GM21528 (cell line): ENCODE measurements at regions not wholly inside any gene's neighbourhood (a gene's known extent, or its start where the extent isn't known, plus 50 kb on each side); places are given as distances from the start of the nearest gene placed in this dataset.
"Not testable (repeated sequence)": the region's sequence is repeated elsewhere in the genome, so short reads cannot be mapped to it uniquely, and the experiment has no call there.

ENCODE experiments used
- ATAC-seq: cut with Tn5 transposase; IDR thresholded peaks from one replicate; pipeline ENCODE4 v1.9.1; 2021; ENCODE audit warnings: mild to moderate bottlenecking, moderate library complexity; ENCODE audit not compliant: unreplicated experiment, low FRiP score

DNA sequence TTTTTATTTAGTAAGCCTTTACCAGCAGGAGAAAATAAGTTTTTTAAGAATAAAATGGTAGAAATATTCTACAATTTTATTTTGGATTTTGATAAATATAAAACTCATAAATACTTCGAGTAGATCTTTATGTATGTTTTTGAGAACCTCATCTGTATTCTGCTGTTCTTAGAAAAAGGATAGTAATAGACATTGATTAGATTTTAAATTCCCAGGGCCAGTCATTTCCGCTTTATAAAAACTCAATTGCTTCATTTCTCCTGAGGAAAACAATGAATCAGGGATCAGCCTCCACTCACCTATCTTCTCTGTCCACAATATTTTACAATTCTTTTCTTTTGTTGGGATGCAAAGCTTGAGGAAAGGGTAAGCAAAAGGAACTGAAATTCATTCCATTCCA lies 1983.5 kb upstream of the C9orf72 start:
- no peak for ATAC-seq

DNA sequence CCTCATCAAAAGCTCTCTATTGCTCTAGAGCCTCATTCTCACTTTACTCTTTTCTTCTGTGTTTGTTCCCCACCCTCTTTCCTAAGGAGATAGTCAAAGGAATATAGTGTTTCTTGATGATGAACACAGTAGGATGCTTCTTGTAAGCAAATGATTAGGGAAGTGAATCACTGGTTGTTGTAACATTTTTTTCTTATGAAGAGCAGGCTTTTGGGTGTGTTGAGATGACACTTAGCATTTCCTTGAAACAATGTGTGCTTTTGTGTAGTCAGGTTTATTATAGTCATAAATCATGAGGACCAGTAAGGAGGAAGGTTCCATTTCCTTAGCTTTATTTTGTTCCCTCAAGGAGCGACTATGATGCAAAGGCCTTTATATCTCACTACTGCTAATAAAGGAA lies 1991.3 kb upstream of the C9orf72 start:
- ATAC-seq: no peak

DNA sequence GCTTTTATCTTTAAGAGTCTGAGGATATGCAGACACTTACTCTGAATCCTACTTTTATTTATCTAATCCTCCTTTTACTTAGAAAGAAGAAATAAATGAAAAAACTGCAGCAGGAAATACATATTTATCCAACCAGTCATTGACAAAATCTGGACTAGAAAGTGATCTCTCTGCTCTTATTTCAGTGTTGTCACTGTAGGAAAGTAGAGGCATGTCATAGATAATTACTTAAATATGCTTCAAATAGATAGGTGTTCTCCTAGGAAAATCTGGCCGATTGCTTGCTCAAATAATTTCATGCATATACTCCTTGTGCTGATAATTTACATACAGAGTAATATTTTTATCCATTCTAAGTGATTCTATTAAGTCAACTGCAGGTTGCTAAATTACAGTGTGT lies 2001.9 kb upstream of the C9orf72 start:
- ATAC-seq: no peak

DNA sequence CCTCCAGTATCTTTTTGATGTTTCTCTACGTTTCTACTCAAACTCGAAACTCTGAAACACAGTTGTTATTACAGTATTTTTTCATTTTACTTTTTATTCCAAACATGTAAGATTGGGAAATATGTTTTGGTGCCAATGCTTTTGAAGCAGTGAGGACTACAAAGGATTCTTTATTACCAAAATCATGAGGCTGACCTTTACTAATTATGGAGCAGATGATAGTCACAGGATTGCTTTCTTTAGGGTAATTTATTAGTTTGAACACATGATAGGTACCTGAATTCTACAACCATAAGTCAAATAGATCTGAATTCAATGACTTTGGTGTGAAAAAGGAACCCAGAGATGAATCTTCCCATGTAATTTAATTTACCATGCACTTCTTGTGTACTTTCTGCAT lies 2015.1 kb upstream of the C9orf72 start:
- no peak for ATAC-seq

DNA sequence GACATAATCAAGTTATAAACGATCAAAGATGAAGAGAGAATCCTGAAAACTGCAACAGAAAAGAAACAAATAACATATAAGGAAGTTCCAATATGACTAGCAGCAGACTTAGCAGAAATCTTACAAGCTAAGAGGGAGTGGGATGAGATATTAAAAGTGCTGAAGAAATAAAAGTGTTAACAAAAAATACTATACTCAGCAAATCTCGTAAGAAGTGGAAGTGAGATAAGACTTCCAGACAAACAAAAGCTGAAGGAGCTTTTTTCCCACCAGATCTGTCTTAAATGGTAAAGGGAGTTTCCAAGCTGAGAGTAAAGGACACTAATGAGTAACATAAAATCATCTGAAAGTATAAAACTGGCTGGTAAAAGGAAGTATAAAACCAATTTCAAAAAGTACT lies 2036.0 kb upstream of the C9orf72 start:
- ATAC-seq: no peak

DNA sequence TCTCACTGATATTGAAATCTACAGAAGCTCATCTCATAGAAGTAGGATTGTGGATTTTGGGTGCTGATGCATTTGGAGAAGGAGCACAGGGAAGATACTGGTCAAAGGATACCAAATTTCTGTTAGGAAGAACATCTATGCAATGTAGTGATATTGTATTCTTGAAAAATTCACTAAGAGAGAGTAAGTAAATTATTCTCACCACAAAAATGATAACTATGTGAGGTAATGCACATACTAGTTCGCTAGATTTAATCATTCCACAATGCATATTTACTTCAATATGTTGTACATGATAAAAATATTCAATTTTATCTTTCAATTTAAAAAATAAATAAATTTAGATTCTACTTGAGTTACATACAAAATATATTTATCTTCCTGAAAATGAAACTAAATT lies 2040.5 kb upstream of the C9orf72 start:
- no peak for ATAC-seq

DNA sequence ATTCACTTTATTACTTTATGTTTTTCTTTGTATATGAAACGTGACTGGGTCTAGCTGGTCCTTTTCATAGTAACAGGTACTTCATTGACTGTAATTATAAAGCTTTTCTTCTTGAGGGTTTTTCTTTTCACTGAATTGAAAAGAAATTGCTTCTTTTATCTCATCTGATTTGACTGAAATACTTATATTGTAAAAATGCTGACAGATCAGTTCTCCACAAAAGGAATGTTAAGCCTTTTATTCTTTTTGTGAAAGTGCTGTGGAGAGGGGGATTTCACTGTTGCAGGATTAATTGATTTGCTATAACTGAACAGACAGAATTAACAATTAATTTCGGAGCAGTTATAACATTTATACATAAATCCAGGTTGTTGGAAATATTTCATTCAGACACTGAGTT lies 2043.6 kb upstream of the C9orf72 start:
- ATAC-seq: no peak

DNA sequence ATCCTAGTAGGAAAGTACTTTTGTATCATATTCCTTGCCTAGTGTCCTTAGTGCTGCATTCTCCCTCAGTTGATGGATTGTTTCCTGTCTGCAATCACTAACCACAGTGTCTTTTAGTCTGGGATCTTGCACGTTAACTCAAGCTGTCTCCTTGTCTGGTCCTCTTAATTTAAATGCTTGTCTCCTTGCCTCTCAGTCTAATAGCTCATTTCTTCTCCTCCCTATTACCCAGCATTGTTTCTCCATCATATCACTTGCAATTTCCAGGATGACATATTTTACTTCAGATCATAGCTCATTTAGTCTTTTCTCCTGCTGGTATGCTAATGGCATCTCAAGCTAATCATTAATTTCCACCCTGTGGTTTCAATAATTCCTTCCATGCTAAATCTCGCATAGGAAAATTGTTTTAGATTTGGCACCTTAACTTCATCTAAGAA lies 2052.0 kb upstream of the C9orf72 start:
- no peak for ATAC-seq

DNA sequence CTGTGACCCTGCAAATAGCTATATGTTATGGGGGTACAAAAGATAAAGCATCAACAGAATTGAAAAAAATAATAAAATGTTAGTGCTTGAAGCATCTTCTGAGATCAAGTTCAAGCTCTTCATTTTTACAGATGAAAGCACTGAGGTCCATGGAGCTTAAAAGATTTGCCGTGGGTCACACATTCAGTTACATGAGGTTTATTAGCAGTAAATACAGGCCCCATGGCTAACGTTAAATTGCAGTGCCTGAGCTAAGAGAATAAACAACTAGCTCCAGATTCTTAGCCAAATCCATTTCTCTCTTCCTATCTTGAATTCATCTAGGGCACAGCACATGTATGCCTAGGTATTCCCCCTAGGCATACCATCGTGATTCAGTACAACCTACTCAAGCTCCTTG lies 2052.7 kb upstream of the C9orf72 start:
- no peak for ATAC-seq

DNA sequence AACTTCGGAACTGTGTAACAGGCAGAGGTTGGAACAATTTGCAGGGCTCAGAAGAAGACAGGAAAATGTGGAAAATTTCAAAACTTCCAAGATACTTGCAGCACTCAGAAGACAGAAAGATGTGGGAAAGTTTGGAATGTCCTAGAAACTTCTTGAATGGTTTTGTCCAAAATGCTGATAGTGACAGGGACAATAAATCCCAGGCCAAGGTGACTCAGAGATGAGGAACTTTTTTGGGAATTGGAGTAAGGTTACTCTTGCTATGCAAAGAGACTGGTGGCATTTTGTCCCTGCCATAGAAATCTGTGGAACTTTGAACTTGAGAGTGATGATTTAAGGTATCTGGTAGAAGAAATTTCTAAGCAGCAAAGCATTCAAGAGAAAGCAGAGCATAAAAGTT lies 2055.6 kb upstream of the C9orf72 start:
- not testable (repeated sequence) for ATAC-seq

DNA sequence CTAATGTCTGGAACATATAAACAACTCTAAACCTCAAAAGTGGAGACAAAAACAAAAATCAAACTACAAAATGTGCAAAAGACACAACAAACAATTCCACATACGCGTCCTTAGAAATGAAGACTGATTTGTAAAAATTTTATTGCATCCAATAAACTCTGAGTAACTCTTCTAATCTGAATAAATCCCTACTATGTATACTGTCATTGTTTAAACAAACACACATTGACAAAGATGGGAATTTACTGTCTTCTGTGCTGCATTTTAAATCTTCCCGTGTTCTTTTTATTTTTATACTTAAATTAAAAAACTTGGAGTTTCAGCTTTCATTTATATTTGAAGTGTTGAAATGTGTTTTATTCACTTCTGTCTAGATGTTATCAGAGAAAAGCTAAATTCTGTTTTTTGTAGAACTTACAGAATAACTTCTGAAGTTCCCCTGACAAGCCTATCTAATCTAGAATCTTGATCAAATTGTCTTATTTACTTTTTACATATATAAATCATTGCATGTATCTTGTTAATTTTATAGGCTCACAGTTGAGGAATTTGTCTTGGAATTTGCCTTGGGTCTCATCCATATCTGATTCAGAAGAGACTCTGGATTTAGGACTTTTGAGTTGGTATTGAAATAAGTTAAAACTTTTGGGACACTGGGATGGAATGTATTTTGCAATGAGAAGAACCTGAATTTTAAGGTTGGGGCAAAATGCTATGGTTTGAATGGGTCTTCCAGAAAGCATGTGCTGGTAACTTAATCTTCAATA lies 2064.4 kb upstream of the C9orf72 start:
- no peak for ATAC-seq

DNA sequence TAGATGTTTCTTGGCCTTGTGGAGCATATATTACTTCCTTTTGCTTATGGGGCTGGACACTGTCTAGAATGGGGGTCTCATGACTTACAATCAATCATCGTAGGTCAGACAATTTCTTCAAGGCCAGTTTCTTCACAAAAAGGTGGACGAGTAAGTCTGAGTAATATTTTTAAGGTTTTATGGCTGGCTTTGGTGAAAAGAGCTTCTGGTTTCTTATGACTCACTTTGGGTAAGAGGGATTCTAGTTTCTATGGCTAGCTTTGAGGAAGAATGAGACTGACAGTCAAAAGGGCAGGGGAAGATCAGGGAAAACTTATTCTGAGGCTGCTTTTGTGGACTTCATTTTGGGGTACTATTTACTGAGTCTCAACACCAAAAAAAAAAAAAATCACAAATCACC lies 2067.2 kb upstream of the C9orf72 start:
- ATAC-seq: no peak

DNA sequence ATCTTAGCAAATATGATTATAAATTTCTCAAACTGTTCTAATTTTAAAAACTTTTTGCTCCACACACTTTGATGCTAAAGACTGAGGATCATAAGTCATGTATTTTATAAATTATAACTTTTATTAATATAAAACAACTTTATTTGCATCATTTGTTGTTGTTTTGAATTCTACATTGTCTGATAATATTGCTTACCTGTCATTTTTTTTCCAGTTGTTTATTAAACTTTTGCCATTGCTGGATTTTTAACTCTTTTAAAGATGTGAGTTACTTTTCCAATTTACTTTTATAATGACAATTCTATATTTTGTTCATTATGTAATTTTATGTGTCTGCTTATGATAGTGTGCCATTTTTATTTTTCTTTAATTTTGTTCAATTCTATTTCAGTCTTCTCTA lies 2071.2 kb upstream of the C9orf72 start:
- ATAC-seq: no peak

DNA sequence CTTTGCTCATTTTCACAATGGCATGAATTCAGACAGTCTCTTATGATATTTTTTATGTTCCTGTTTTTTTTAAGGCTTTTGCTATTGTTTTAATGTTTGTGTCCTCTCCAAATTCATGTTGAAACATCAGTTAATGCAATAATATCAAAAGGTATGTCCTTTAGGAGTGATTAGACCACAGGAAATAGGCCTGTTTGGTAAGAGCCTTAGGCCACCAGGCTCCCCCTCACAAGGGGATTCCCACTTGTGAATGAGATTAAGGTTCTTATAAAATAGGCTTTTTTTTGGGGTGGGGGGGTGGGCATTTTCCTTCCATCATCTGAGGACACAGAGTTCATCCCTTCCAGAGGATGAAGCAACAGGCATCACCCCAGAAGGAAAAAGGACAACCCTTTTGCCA lies 2074.2 kb upstream of the C9orf72 start:
- ATAC-seq: no peak

DNA sequence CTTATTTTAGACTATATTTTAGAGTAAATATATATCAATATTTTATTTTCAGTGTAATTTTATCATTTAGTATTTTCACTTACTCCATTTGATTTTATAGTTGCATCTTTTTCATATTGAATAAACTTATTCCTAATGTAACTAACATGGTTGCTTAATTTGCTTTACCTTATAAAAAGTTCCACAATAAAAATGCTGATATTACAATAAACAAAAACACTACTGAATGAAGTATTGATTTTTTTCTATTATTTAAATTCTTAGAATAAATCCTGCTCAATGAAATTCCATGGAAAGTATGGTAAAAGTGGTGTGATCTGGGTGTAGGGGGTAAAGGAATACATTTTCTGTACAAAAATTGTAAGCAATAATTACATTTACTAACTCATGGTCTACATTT lies 2074.9 kb upstream of the C9orf72 start:
- ATAC-seq: no peak

DNA sequence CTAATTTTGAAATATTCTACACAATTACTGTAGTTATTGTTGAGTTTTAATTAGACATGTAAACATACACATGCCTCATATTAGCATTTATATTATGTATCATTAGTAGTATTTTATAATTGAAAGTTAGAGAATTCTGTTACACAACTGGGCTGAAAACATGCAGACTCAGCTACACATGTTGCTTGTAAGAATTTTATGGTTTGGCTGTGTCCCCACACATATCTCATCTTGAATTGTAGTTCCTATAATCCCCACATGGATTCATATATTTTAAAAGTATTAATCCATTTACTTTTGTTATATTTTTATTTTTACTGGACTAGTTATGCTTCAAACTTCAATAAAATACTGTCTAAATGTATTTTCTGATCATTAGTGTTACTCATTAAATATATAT lies 2075.3 kb upstream of the C9orf72 start:
- no peak for ATAC-seq

DNA sequence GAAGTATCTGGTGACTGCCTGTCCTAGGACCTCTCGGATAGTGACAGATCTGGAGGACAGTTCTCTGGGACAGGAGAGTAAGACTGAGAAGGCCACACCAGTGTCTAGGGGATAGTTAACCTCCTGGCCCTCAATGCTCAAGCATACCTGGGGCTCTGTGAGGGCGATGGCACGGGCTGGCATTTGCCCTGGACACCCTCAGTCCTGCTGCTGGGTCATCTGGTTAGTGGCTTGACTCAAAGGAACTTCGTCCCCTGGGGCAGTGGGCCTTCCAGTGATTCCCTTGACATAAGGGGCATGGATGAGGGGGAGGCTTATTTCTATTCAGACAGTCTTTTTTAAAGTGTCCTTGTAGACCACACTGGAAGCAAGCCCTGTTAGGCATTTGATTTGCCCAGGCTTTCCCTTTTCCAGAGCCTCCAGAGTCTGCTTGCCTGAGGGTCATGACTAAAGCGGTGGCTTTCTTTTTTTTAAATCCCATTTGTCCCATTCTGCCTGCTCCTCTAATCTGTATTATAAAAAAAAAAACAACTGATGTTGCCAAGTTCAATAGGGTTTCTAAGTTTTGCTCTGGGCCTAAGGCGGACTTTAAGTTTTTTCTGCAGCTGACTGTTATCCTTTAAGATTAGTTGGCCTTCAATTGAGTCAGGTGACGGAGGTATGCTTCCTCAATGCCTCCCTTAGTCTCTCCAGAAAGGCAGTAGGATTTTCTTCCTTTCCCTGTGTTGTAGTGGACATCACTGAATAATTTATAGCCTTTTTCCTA lies 2083.5 kb upstream of the C9orf72 start:
- no peak for ATAC-seq

DNA sequence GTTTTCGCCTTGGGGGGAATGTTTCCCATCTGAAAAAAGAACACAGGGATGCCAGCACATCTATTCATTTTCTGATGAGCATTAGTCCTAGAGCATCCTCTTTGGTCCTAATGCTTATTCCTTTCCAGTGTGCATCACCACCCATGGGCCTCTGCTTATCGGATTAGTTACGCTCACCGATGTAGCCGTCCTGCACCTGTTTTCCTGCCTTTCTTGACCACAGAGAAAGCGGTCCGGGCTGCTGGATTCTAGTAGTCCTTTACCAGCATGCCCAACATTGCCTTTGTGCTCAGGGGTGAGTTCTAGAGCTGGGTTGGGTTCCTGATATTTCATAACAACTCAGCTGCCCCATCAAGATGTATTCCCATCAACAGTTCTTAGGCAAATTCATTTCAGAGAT lies 2084.5 kb upstream of the C9orf72 start:
- no peak for ATAC-seq

DNA sequence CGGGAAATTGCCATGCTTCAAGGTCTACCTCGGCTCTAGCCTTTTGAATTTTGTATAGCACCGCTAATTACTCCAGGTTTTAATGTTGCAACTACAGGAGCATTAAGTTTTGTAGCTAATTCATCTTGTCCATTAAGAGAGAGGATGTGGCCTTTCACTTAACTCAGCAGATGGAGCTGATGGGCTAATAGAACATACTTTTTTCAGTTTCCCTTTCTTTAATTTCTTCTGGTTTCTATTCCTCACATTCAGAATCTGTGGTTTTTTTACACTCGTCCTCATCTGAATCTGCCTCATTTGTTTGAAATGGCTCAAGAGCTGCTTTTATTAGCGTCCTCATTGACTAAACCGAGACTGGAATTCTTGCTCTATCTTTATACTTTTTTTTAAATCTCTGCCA lies 2085.7 kb upstream of the C9orf72 start:
- no peak for ATAC-seq

DNA sequence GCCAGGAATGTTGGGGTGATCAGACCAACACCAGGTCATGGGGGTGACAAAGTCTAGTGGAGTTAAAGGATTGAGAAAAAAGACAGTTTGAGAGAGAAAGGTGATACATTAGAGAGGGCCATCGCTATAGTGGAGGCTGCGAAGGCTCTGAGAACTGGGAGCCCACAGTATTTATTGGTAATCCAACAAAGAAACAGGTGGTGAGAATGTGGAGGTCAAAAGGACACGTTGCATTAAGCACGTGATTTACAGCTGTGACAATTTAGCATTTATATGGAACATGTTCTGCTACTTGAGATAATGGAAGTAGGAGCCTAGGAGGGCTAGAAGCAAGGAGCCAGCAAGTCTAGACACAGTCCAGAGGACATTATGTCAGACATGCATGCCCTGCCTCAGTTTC lies 2086.5 kb upstream of the C9orf72 start:
- no peak for ATAC-seq

DNA sequence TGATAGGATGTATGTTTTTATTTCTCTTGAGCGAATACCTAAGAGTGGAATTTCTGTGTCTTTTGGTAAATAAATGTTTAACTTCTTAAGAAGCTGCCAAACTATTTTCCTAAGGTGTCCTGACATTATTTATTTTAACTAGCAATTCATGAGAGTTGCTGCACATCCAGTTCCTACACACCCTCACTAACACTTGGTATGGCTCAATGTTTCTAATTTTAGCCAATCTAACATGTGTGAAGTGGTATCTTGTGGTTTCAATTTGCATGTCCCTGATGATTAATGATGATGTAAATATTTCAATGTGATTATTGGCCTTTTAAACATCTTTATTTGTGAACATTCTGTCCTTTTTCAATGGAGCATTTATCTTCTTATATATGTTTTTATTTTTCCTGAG lies 2095.5 kb upstream of the C9orf72 start:
- ATAC-seq: no peak

DNA sequence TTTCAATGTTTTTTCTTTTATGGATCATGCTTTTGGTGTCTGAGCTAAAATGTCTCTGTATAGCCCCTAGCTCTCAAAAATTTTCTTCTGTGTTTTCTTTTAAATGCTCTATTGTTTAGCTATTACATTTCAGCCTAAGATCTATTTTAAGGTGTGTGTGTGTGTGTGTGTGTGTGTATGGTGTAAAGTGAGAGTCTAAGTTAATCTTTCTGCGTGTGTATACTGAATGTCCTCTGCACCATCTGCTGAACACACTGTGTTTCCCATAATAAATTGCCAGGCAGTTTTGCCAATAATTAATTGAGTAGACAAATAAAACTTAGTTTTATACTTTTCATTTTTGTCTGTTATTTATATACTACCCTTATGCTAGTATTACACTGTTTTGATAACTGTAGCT lies 2096.3 kb upstream of the C9orf72 start:
- no peak for ATAC-seq
